ENCODE measurements at regions not wholly inside any gene's neighbourhood (a gene's known extent, or its start where the extent isn't known, plus 50 kb on each side); places are given as distances from the start of the nearest gene placed in this dataset.
A peak's percentile ranks its signal among the peaks of the same experiment; 100 is the strongest.
"Not testable (repeated sequence)": the region's sequence is repeated elsewhere in the genome, so short reads cannot be mapped to it uniquely, and the experiment has no call there.

GRCh38 chr10:29379777-29380598 is 91.1 kb downstream of the LYZL1 start:
- H3K4me1 ChIP-seq (ENCODE audit: control insufficient read depth, insufficient read depth, low read length); H3K36me3 ChIP-seq (ENCODE audit: control insufficient read depth in 2 of 2, insufficient read depth in 2 of 2, low read length in 2 of 2); H3K27me3 ChIP-seq (ENCODE audit: control insufficient read depth in 1 of 2, insufficient read depth in 2 of 2, low read length in 2 of 2); H3K27ac ChIP-seq (ENCODE audit: low read length); H3K9ac ChIP-seq (ENCODE audit: low read length in 2 of 2); H3K9me3 ChIP-seq (ENCODE audit: control insufficient read depth in 2 of 2, low read length in 2 of 2); H3K4me3 ChIP-seq (ENCODE audit: low read length in 2 of 2): not testable (repeated sequence)

- not testable (repeated sequence) for H3K27me3 ChIP-seq (ENCODE audit: control insufficient read depth in 1 of 2, insufficient read depth in 2 of 2, low read length in 2 of 2); H3K36me3 ChIP-seq (ENCODE audit: control insufficient read depth in 2 of 2, insufficient read depth in 2 of 2, low read length in 2 of 2); H3K9me3 ChIP-seq (ENCODE audit: control insufficient read depth in 2 of 2, low read length in 2 of 2); H3K27ac ChIP-seq (ENCODE audit: low read length); H3K4me3 ChIP-seq (ENCODE audit: low read length in 2 of 2); H3K9ac ChIP-seq (ENCODE audit: low read length in 2 of 2); H3K4me1 ChIP-seq (ENCODE audit: control insufficient read depth, insufficient read depth, low read length)
These were observed 92.0 kb downstream of the LYZL1 start for GRCh38 chr10:29380599-29381511.

DNA sequence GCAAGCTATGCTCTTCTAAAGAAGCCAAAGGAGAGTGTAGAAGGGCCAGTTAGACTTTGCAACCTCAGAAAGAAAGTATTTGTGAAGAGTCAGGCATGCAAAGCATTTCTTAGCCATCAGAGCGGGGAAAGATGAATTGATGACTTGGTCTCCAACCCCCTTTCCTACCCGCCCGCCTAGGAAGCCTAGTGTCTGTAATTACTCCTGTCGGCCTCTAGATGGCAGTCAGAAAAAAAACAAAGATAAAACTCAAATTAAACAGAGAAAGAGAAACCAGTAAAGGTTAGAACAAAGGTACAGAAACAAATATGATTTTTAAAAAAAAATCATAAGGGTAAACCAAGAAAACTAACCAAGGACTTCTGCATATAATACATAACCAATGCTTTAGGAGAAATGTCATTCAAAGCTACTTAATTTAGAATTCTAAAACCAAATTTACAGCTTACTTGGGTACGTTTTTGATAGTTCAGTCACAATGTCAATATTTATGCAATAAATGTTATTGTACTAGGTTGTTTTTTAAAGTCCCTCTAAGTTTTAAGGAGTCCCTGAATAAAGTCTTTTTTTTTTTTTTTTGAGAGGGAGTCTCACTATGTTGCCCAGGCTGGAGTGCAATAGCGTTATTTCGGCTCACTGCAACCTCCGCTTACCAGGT is 97.6 kb downstream of the LYZL1 start:
- Histone ChIP-seq H3K27ac (ENCODE audit: low read length) (no peak overlapping the region), H3K4me1 (ENCODE audit: control insufficient read depth, insufficient read depth, low read length) (peaks cover 4% of the 10 kb centered on the region), H3K9me3 (ENCODE audit: control insufficient read depth in 2 of 2, low read length in 2 of 2) (no peaks in the 10 kb centered on the region), H3K27me3 (ENCODE audit: control insufficient read depth in 1 of 2, insufficient read depth in 2 of 2, low read length in 2 of 2) (no peaks in the 10 kb centered on the region), H3K9ac (ENCODE audit: low read length in 2 of 2) (no peak overlapping the region), H3K36me3 (ENCODE audit: control insufficient read depth in 2 of 2, insufficient read depth in 2 of 2, low read length in 2 of 2) (no peaks in the 10 kb centered on the region), H3K4me3 (ENCODE audit: low read length in 2 of 2) (peak overlapping the region in 1 of 2 donors; percentile 44)

DNA sequence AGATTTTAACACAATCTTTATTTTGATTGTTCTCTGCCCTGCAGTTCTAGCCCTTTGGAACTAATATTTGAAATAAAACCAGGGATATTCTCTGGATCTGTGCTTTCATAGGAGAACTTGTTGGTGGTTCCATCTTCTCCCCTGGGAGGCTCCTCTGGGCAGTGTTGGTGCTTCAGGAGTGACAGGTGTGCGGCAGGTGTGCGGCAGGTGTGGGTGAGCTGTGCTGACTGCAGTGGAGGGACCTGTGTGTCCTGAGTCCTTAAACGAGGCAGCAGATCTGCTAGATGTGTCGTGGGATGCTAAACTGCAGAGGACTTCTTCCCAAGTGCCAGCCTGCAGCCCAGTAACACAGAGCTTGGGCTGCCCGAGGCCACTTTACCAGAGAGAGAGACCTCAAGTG is 98.4 kb downstream of the LYZL1 start:
- no peaks in the 10 kb centered on the region for H3K9me3 ChIP-seq (ENCODE audit: control insufficient read depth in 2 of 2, low read length in 2 of 2)
- H3K27me3 ChIP-seq (ENCODE audit: control insufficient read depth in 1 of 2, insufficient read depth in 2 of 2, low read length in 2 of 2): no peaks in the 10 kb centered on the region
- H3K27ac ChIP-seq (ENCODE audit: low read length): no peak overlapping the region
- H3K36me3 ChIP-seq (ENCODE audit: control insufficient read depth in 2 of 2, insufficient read depth in 2 of 2, low read length in 2 of 2): no peaks in the 10 kb centered on the region
- H3K9ac ChIP-seq (ENCODE audit: low read length in 2 of 2): no peak overlapping the region
- peaks cover 4% of the 10 kb centered on the region for H3K4me1 ChIP-seq (ENCODE audit: control insufficient read depth, insufficient read depth, low read length)
- H3K4me3 ChIP-seq (ENCODE audit: low read length in 2 of 2): no peak overlapping the region

DNA sequence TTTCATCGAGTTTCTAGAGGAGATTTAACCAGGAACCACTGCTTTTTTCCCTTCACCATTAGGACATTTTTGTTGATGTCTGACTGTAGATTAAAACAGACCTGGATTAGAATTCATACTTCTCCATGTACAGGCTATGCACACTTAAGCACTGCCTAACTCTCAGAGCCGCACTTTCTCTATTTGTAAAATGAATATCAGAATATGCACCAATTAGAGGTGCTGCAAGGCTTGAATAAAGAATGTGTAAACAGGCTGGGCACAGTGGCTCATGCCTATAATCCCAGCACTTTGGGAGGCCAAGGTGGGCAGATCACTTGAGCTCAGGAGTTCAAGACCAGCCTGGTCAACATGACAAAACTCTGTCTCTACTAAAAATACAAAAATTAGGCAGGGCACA is 99.2 kb downstream of the LYZL1 start:
- not testable (repeated sequence) for H3K4me1 ChIP-seq (ENCODE audit: control insufficient read depth, insufficient read depth, low read length); H3K4me3 ChIP-seq (ENCODE audit: low read length in 2 of 2); H3K9ac ChIP-seq (ENCODE audit: low read length in 2 of 2); H3K9me3 ChIP-seq (ENCODE audit: control insufficient read depth in 2 of 2, low read length in 2 of 2); H3K27me3 ChIP-seq (ENCODE audit: control insufficient read depth in 1 of 2, insufficient read depth in 2 of 2, low read length in 2 of 2); H3K27ac ChIP-seq (ENCODE audit: low read length); H3K36me3 ChIP-seq (ENCODE audit: control insufficient read depth in 2 of 2, insufficient read depth in 2 of 2, low read length in 2 of 2)

DNA sequence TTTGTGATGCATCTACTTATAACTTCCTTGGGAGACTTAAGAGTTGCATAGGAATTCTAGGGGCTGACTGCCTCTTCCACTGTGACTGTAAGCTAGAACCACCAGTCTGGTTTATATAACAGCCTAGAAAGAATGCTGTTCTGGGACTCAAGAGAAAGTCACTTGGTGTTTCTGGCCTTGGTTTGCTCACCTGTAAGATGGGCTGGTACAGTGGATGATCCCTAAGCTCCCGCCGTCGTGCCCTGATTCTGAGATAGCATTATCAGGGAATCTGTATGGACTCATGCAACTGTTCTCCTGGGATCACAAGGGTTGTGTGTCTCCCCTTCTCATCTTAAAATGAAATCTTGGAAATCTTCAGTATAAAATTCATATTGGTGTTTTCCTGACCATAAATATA is 100.6 kb downstream of the LYZL1 start:
- Histone ChIP-seq H3K4me1 (ENCODE audit: control insufficient read depth, insufficient read depth, low read length) (peaks cover 4% of the 10 kb centered on the region), H3K9me3 (ENCODE audit: control insufficient read depth in 2 of 2, low read length in 2 of 2) (no peaks in the 10 kb centered on the region), H3K4me3 (ENCODE audit: low read length in 2 of 2) (peak overlapping the region in 1 of 2 donors; percentile 22), H3K36me3 (ENCODE audit: control insufficient read depth in 2 of 2, insufficient read depth in 2 of 2, low read length in 2 of 2) (no peaks in the 10 kb centered on the region), H3K27me3 (ENCODE audit: control insufficient read depth in 1 of 2, insufficient read depth in 2 of 2, low read length in 2 of 2) (peaks cover 0 to under 1% of the 10 kb centered on the region in 2 donors), H3K27ac (ENCODE audit: low read length) (no peak overlapping the region), H3K9ac (ENCODE audit: low read length in 2 of 2) (no peak overlapping the region)

DNA sequence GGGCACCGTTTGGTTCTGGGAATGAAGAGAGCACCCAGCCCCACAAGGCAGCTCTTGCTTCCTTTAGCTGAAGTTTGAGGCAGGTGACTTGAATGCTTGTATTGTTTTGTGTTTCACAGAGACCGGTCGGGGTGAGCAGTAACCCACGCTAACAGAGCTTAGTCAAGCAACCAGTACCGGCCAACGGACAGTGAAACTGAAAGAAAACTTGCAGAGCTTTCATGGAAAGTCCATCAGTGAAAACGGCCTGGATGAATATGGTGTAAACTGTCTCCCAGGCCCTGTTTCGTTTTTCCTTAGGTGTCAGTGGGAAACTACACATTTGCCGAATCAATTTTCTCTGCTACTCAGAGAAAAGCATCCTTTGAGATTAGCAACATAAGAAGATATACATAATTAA is 101.1 kb downstream of the LYZL1 start:
- Histone ChIP-seq H3K9ac (ENCODE audit: low read length in 2 of 2) (no peak overlapping the region), H3K36me3 (ENCODE audit: control insufficient read depth in 2 of 2, insufficient read depth in 2 of 2, low read length in 2 of 2) (no peaks in the 10 kb centered on the region), H3K4me3 (ENCODE audit: low read length in 2 of 2) (peak overlapping the region in 1 of 2 donors; percentile 22), H3K9me3 (ENCODE audit: control insufficient read depth in 2 of 2, low read length in 2 of 2) (no peaks in the 10 kb centered on the region), H3K4me1 (ENCODE audit: control insufficient read depth, insufficient read depth, low read length) (peaks cover 4% of the 10 kb centered on the region), H3K27me3 (ENCODE audit: control insufficient read depth in 1 of 2, insufficient read depth in 2 of 2, low read length in 2 of 2) (peaks cover 0 to 2% of the 10 kb centered on the region in 2 donors), H3K27ac (ENCODE audit: low read length) (no peak overlapping the region)

DNA sequence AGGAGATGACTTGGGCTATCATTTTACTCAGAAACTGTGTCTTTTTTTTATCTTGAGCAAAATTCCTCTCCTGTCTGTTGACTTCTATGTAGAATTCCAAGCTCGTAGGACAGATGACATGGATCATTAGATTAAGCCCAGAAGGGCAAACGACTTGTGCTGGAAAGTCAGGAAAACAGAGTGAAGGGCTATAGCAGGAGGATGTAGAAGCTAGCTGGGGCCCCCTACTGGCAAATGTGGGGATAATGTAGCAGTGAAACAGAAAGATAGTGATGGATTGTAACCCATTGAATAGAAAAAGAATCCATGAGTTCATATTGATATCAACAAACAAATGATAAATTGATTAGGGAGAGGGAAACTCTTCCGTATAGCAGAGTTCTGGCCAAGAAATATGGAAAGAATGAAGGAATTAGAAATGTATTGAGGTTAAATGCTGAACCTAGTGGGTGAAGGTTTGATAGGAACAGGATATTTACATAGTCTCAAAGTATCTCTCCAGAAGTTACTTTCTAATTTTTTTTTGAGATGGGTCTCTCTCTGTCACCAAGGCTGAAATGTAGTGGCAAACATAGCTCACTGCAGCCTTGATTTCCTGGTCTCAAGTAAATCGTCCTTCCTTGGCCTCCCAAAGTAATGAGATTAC is 103.6 kb downstream of the LYZL1 start:
- peaks cover under 1% of the 10 kb centered on the region for H3K4me1 ChIP-seq (ENCODE audit: control insufficient read depth, insufficient read depth, low read length)
- no peak overlapping the region for H3K27ac ChIP-seq (ENCODE audit: low read length)
- no peaks in the 10 kb centered on the region for H3K9me3 ChIP-seq (ENCODE audit: control insufficient read depth in 2 of 2, low read length in 2 of 2)
- H3K36me3 ChIP-seq (ENCODE audit: control insufficient read depth in 2 of 2, insufficient read depth in 2 of 2, low read length in 2 of 2): no peaks in the 10 kb centered on the region
- H3K9ac ChIP-seq (ENCODE audit: low read length in 2 of 2): no peak overlapping the region
- peaks cover 0 to 2% of the 10 kb centered on the region in 2 donors for H3K27me3 ChIP-seq (ENCODE audit: control insufficient read depth in 1 of 2, insufficient read depth in 2 of 2, low read length in 2 of 2)
- no peak overlapping the region for H3K4me3 ChIP-seq (ENCODE audit: low read length in 2 of 2)

- Histone ChIP-seq H3K27ac (ENCODE audit: low read length) (no peak overlapping the region), H3K4me3 (ENCODE audit: low read length in 2 of 2) (no peak overlapping the region), H3K27me3 (ENCODE audit: control insufficient read depth in 1 of 2, insufficient read depth in 2 of 2, low read length in 2 of 2) (peaks cover 0 to 2% of the 10 kb centered on the region in 2 donors), H3K4me1 (ENCODE audit: control insufficient read depth, insufficient read depth, low read length) (no peaks in the 10 kb centered on the region), H3K9ac (ENCODE audit: low read length in 2 of 2) (no peak overlapping the region), H3K36me3 (ENCODE audit: control insufficient read depth in 2 of 2, insufficient read depth in 2 of 2, low read length in 2 of 2) (no peaks in the 10 kb centered on the region), H3K9me3 (ENCODE audit: control insufficient read depth in 2 of 2, low read length in 2 of 2) (no peaks in the 10 kb centered on the region)
These were observed 105.6 kb downstream of the LYZL1 start for GRCh38 chr10:29394321-29394932.

- Histone ChIP-seq H3K27ac (ENCODE audit: low read length) (no peak overlapping the region), H3K9me3 (ENCODE audit: control insufficient read depth in 2 of 2, low read length in 2 of 2) (no peaks in the 10 kb centered on the region), H3K4me3 (ENCODE audit: low read length in 2 of 2) (no peak overlapping the region), H3K27me3 (ENCODE audit: control insufficient read depth in 1 of 2, insufficient read depth in 2 of 2, low read length in 2 of 2) (peaks cover 0 to 2% of the 10 kb centered on the region in 2 donors), H3K36me3 (ENCODE audit: control insufficient read depth in 2 of 2, insufficient read depth in 2 of 2, low read length in 2 of 2) (no peaks in the 10 kb centered on the region), H3K9ac (ENCODE audit: low read length in 2 of 2) (no peak overlapping the region), H3K4me1 (ENCODE audit: control insufficient read depth, insufficient read depth, low read length) (no peaks in the 10 kb centered on the region)
These were observed 106.5 kb downstream of the LYZL1 start for GRCh38 chr10:29395409-29395808.
